Stomach (tissue), 8 donors: ENCODE measurements at regions not wholly inside any gene's neighbourhood (a gene's known extent, or its start where the extent isn't known, plus 50 kb on each side); places are given as distances from the start of the nearest gene placed in this dataset.

Experiments
- DNase-seq, 2 donors: peaks; one replicate each; pipeline versions ENCODE4 v3.0.0 to v3.0.0-alpha.2; 2013 to 2019
- H3K27ac ChIP-seq, 5 donors: fragments of 200-600 bp in 4 of 5; sonication (generic) in 4 of 5; one replicate each; pipeline ENCODE4 v1.5.1; 2013 to 2019; ENCODE audit warnings: mild to moderate bottlenecking in 1 of 5, moderate library complexity in 1 of 5
- H3K27me3 ChIP-seq, 3 donors: fragments of 200-600 bp; sonication (generic); one replicate each; pipeline ENCODE4 v1.5.1; 2017 to 2019; ENCODE audit warnings: mixed run types in 1 of 3
- H3K36me3 ChIP-seq, 4 donors: fragments of 200-600 bp; sonication (generic); 1 replicate in 3 of 4; 2 replicates in 1 of 4; pipeline ENCODE4 v1.5.1; 2016 to 2019
- H3K4me1 ChIP-seq, 4 donors: fragments of 200-600 bp; sonication (generic); one replicate each; pipeline ENCODE4 v1.5.1; 2016 to 2019
- H3K4me3 ChIP-seq, 4 donors: fragments of 200-600 bp; sonication (generic) in 3 of 4; one replicate each; pipeline ENCODE4 v1.5.1; 2016 to 2019; ENCODE audit warnings: mild to moderate bottlenecking in 1 of 4
- H3K9me3 ChIP-seq, 4 donors: fragments of 200-600 bp; sonication (generic); one replicate each; pipeline ENCODE4 v1.5.1; 2016 to 2019
- EP300 ChIP-seq: sonication (generic); formaldehyde crosslinking; IDR thresholded peaks from one replicate; pipeline ENCODE4 v1.6.1; 2017; ENCODE audit warnings: antibody characterized with exemption
- POLR2A ChIP-seq, 4 donors: fragments of 450-650 bp; IDR thresholded peaks; one replicate each; pipeline ENCODE4 v1.6.1; 2016; ENCODE audit warnings: antibody characterized with exemption in 4 of 4, control low read depth in 2 of 4, mild to moderate bottlenecking in 1 of 4, moderate library complexity in 1 of 4
- POLR2AphosphoS5 ChIP-seq, 3 donors: sonication (generic); formaldehyde crosslinking; IDR thresholded peaks; one replicate each; pipeline ENCODE4 v1.6.1; 2016; ENCODE audit warnings: antibody characterized with exemption in 3 of 3
- WGBS, 5 donors: extraction: QIAGEN DNeasy Blood & Tissue Kit in 3 of 5; methylation state at CpG; one replicate each; pipeline versions ENCODE4 v1.1.5 to v1.1.7; 2013 to 2018; 5-methylcytosine and 5-hydroxymethylcytosine counted together
- intact Hi-C: fragments of 100-400 bp; cut with DNase I; formaldehyde crosslinking; loops from one replicate; pipeline ENCODE4 v1.15.1; 2023; ENCODE audit warnings: low total_unique reads
- TF ChIP-seq, protein P1 (sequence below), 7 experiments: fragments of 450-650 bp in 4 of 7; fragments of 200-600 bp in 3 of 7; sonication (generic) in 3 of 7; IDR thresholded peaks; one replicate each; pipeline ENCODE4 v1.5.1; 2016 to 2019; ENCODE audit warnings: antibody characterized with exemption in 7 of 7, control low read depth in 2 of 7, mild to moderate bottlenecking in 1 of 7
- donor health status: healthy with polysubstance abuse.
- donor health status: Bipolar disorder and iron deficiency.
- donor health status: healthy.

DNA sequence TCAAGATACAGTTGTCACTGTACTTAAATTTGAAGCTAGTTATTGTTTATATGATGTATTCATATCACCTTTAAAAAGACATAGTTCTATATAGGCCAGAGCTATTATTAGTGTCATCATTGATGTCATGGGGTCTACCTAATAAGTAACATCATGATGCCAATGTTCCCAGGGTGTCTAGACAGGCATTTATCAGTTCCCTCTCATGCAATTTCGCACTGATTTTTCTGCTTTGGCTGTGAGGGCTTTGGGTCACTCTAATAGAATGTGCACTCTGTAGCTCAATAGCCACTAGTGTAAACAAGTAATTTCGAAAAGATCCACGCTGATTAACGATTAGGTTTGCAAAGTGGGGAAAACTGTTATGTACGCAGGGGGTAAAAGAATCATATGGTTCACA lies 1651.3 kb downstream of the SLITRK5 start:
- no peaks in the 10 kb centered on the region for H3K36me3 ChIP-seq
- intact Hi-C loops = no loop called here
- H3K27me3 ChIP-seq = no peaks in the 10 kb centered on the region
- no peaks in the 10 kb centered on the region for H3K4me1 ChIP-seq
- H3K27ac ChIP-seq = no peak overlapping the region
- 48 to 63% (median 60%) methylated on average over 5 of the region's 5 CpGs for WGBS, 5 donors
- H3K4me3 ChIP-seq = no peak overlapping the region
- no peak for TF ChIP-seq POLR2A (IDR thresholded peaks at IDR 0.05)
- TF ChIP-seq, protein P1, sequence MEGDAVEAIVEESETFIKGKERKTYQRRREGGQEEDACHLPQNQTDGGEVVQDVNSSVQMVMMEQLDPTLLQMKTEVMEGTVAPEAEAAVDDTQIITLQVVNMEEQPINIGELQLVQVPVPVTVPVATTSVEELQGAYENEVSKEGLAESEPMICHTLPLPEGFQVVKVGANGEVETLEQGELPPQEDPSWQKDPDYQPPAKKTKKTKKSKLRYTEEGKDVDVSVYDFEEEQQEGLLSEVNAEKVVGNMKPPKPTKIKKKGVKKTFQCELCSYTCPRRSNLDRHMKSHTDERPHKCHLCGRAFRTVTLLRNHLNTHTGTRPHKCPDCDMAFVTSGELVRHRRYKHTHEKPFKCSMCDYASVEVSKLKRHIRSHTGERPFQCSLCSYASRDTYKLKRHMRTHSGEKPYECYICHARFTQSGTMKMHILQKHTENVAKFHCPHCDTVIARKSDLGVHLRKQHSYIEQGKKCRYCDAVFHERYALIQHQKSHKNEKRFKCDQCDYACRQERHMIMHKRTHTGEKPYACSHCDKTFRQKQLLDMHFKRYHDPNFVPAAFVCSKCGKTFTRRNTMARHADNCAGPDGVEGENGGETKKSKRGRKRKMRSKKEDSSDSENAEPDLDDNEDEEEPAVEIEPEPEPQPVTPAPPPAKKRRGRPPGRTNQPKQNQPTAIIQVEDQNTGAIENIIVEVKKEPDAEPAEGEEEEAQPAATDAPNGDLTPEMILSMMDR (IDR thresholded peaks at IDR 0.05) = no peak
- no peak for TF ChIP-seq POLR2AphosphoS5 (IDR thresholded peaks at IDR 0.05)
- TF ChIP-seq EP300 = no peak
- no peaks in the 10 kb centered on the region for H3K9me3 ChIP-seq
- DNase-seq = no peak

GRCh38 chr13:89324582-89324981 lies 1653.4 kb downstream of the SLITRK5 start:
- H3K4me3 ChIP-seq = no peak overlapping the region
- TF ChIP-seq POLR2A (IDR thresholded peaks at IDR 0.05) = no peak
- no peak for TF ChIP-seq POLR2AphosphoS5 (IDR thresholded peaks at IDR 0.05)
- TF ChIP-seq, protein P1 (IDR thresholded peaks at IDR 0.05) = no peak
- no peak for TF ChIP-seq EP300
- DNase-seq = no peak
- no peaks in the 10 kb centered on the region for H3K27me3 ChIP-seq
- no peak overlapping the region for H3K27ac ChIP-seq
- intact Hi-C loops = no loop called here
- H3K9me3 ChIP-seq = no peaks in the 10 kb centered on the region
- H3K36me3 ChIP-seq = no peaks in the 10 kb centered on the region
- no peaks in the 10 kb centered on the region for H3K4me1 ChIP-seq

DNA sequence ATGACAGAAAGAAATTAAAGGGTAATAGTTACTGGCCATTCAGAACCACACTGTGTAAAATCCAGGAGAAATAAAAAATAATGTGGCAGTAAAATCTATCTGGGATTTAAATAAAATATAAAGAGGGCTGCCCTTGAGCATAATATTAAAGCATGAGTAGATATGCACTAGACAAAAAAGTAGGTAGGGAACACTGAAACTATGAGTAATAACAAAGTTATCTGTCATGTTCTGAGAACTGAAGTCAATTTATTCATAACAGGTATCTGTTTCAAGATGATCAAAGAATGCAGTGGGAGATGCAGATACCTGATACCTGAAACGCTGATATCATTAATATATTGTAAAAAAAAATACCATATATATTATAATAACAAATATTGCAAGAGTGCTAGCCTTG lies 1672.0 kb downstream of the SLITRK5 start:
- intact Hi-C loops = no loop called here

GRCh38 chr13:89352384-89352783 lies 1681.2 kb downstream of the SLITRK5 start:
- Histone ChIP-seq H3K4me3 (no peak overlapping the region), H3K27me3 (no peaks in the 10 kb centered on the region), H3K4me1 (no peaks in the 10 kb centered on the region), H3K9me3 (no peaks in the 10 kb centered on the region), H3K36me3 (no peaks in the 10 kb centered on the region), H3K27ac (no peak overlapping the region)
- DNase-seq = no peak
- intact Hi-C loops = no loop called here
- TF ChIP-seq POLR2AphosphoS5 (IDR thresholded peaks at IDR 0.05) (no peak), EP300 (no peak), POLR2A (IDR thresholded peaks at IDR 0.05) (no peak)
- TF ChIP-seq, protein P1 (IDR thresholded peaks at IDR 0.05) = no peak
- WGBS, 5 donors = 79 to 91% (median 87%) methylated on average over 2 of the region's 2 CpGs

More for the DNA sequence above, 1672.0 kb downstream of the SLITRK5 start:
- no peaks in the 10 kb centered on the region for H3K4me1 ChIP-seq
- 46 to 83% (median 69%) methylated on average over 1 of the region's 1 CpG for WGBS, 5 donors
- H3K4me3 ChIP-seq = no peak overlapping the region
- no peaks in the 10 kb centered on the region for H3K36me3 ChIP-seq
- TF ChIP-seq POLR2AphosphoS5 (IDR thresholded peaks at IDR 0.05) (no peak), POLR2A (IDR thresholded peaks at IDR 0.05) (no peak), EP300 (no peak)
- TF ChIP-seq, protein P1 (IDR thresholded peaks at IDR 0.05) = no peak
- H3K27ac ChIP-seq = no peak overlapping the region
- DNase-seq = no peak
- no peaks in the 10 kb centered on the region for H3K27me3 ChIP-seq
- H3K9me3 ChIP-seq = no peaks in the 10 kb centered on the region
